Transverse colon (tissue), 4 donors: ENCODE measurements at regions not wholly inside any gene's neighbourhood (a gene's known extent, or its start where the extent isn't known, plus 50 kb on each side); places are given as distances from the start of the nearest gene placed in this dataset.

ENCODE experiments used
- DNase-seq: peaks from one replicate; pipeline ENCODE4 v3.0.0-alpha.2; 2019
- H3K27ac ChIP-seq, 4 donors: fragments of 200-600 bp; sonication (generic); 2 replicates each; pipeline ENCODE4 v1.5.1; 2016 to 2018; ENCODE audit warnings: inconsistent platforms in 4 of 4
- H3K27me3 ChIP-seq: fragments of 200-600 bp; sonication (generic); 2 replicates; pipeline ENCODE4 v1.5.1; 2017; ENCODE audit warnings: inconsistent platforms
- H3K36me3 ChIP-seq, 4 donors: fragments of 200-600 bp; sonication (generic); 2 replicates each; pipeline ENCODE4 v1.5.1; 2017 to 2019; ENCODE audit warnings: inconsistent platforms in 4 of 4
- H3K4me1 ChIP-seq, 4 donors: fragments of 200-600 bp; sonication (generic); 2 replicates each; pipeline ENCODE4 v1.5.1; 2017 to 2020; ENCODE audit warnings: inconsistent platforms in 4 of 4
- H3K4me3 ChIP-seq, 4 donors: fragments of 200-600 bp; sonication (generic); 1 replicate in 1 of 4; 2 replicates in 3 of 4; pipeline versions ENCODE4 v1.5.1 to v1.6.1; 2017 to 2019; ENCODE audit warnings: inconsistent platforms in 4 of 4
- H3K9me3 ChIP-seq, 2 donors: fragments of 200-600 bp; sonication (generic); 2 replicates each; pipeline ENCODE4 v1.5.1; 2017 to 2019; ENCODE audit warnings: inconsistent platforms in 2 of 2
- CTCF ChIP-seq, 5 experiments: fragments of 200-600 bp in 3 of 5; fragments of 450-650 bp in 2 of 5; sonication (generic) in 3 of 5; IDR thresholded peaks; 1 replicate in 2 of 5; 2 replicates in 3 of 5; pipeline ENCODE4 v1.5.1; 2016 to 2017; ENCODE audit warnings: antibody characterized with exemption in 5 of 5, inconsistent platforms in 3 of 5, mild to moderate bottlenecking in 2 of 5, moderate library complexity in 1 of 5
- EP300 ChIP-seq: sonication (generic); formaldehyde crosslinking; IDR thresholded peaks from one replicate; pipeline ENCODE4 v1.6.1; 2017; ENCODE audit warnings: antibody characterized with exemption, low read depth
- POLR2A ChIP-seq: fragments of 450-650 bp; IDR thresholded peaks from one replicate; pipeline ENCODE4 v1.6.1; 2016; ENCODE audit warnings: antibody characterized with exemption, mild to moderate bottlenecking, moderate library complexity
- POLR2AphosphoS5 ChIP-seq, 3 donors: sonication (generic); formaldehyde crosslinking; IDR thresholded peaks; one replicate each; pipeline ENCODE4 v1.6.1; 2016; ENCODE audit warnings: antibody characterized with exemption in 3 of 3
- WGBS, 2 donors: methylation state at CpG; one replicate each; pipeline ENCODE4 v1.1.5; 2018; ENCODE audit warnings: low coverage in 1 of 2; 5-methylcytosine and 5-hydroxymethylcytosine counted together
- in situ Hi-C, 4 donors: fragments of 200-750 bp; cut with MboI; loops; one replicate each; pipeline versions ENCODE4 v1.15.0 to v1.15.1; 2017; ENCODE audit warnings: low sequenced_read_pairs in 3 of 4, low pct_ligation_motif_present in 1 of 4, low pct_unique_long_range_greater_than_20kb in 1 of 4
- intact Hi-C: fragments of 100-400 bp; cut with DNase I; formaldehyde crosslinking; loops from one replicate; pipeline ENCODE4 v1.15.1; 2023; ENCODE audit warnings: low total_unique reads

- in situ Hi-C loops = no loop called here
- H3K36me3 ChIP-seq = no peaks in the 10 kb centered on the region
- intact Hi-C loops = no loop called here
- H3K9me3 ChIP-seq = no peaks in the 10 kb centered on the region
- WGBS, 2 donors = 57 to 58% methylated on average over 2 of the region's 2 CpGs
- DNase-seq = peak; percentile 14
- peak overlapping the region in 2 of 4 donors; percentile 12 to 21 for H3K27ac ChIP-seq
- TF ChIP-seq POLR2AphosphoS5 (IDR thresholded peaks at IDR 0.05) (peak in 2 of 3 donors; percentile 43 to 74), CTCF (IDR thresholded peaks at IDR 0.05) (no peak)
- no peak overlapping the region for H3K4me3 ChIP-seq
- no peaks in the 10 kb centered on the region for H3K27me3 ChIP-seq
- H3K4me1 ChIP-seq = peaks cover 0 to 5% (median 4%) of the 10 kb centered on the region in 4 donors
These were observed 138.7 kb downstream of the SNX18 start for GRCh38 chr5:54656261-54656728.

GRCh38 chr5:54655761-54656160 is 138.2 kb downstream of the SNX18 start:
- H3K4me1 ChIP-seq = peaks cover 0 to 5% (median 4%) of the 10 kb centered on the region in 4 donors
- H3K27me3 ChIP-seq = no peaks in the 10 kb centered on the region
- no peaks in the 10 kb centered on the region for H3K36me3 ChIP-seq
- peak overlapping the region in 3 of 4 donors; percentile 12 to 35 (median 15) for H3K27ac ChIP-seq
- intact Hi-C loops (no loop called here), in situ Hi-C loops (no loop called here)
- no peak for TF ChIP-seq CTCF (IDR thresholded peaks at IDR 0.05)
- no peak for TF ChIP-seq EP300
- TF ChIP-seq POLR2A = no peak
- no peak for TF ChIP-seq POLR2AphosphoS5 (IDR thresholded peaks at IDR 0.05)
- H3K4me3 ChIP-seq = no peak overlapping the region
- no peaks in the 10 kb centered on the region for H3K9me3 ChIP-seq
- DNase-seq = no peak
- 95 to 100% methylated on average over 2 of the region's 2 CpGs for WGBS, 2 donors

GRCh38 chr5:54655266-54655665 is 137.7 kb downstream of the SNX18 start:
- Histone ChIP-seq H3K4me1 (peaks cover 0 to 5% (median 4%) of the 10 kb centered on the region in 4 donors), H3K27me3 (no peaks in the 10 kb centered on the region), H3K27ac (peak overlapping the region in 1 of 4 donors; percentile 35), H3K36me3 (no peaks in the 10 kb centered on the region), H3K4me3 (no peak overlapping the region), H3K9me3 (no peaks in the 10 kb centered on the region)
- intact Hi-C loops = no loop called here
- TF ChIP-seq CTCF (IDR thresholded peaks at IDR 0.05) (no peak), EP300 (no peak), POLR2AphosphoS5 (IDR thresholded peaks at IDR 0.05) (no peak), POLR2A (no peak)
- 67 to 86% methylated on average over 1 of the region's 1 CpG for WGBS, 2 donors
- in situ Hi-C loops = no loop called here
- no peak for DNase-seq

- H3K4me3 ChIP-seq = no peak overlapping the region
- in situ Hi-C loops = no loop called here
These were observed 136.5 kb downstream of the SNX18 start for GRCh38 chr5:54653956-54654614.

More at GRCh38 chr5:54653956-54654614, 136.5 kb downstream of the SNX18 start:
- TF ChIP-seq POLR2A = no peak
- TF ChIP-seq CTCF (IDR thresholded peaks at IDR 0.05) = no peak
- TF ChIP-seq POLR2AphosphoS5 (IDR thresholded peaks at IDR 0.05) = no peak
- no peak for TF ChIP-seq EP300
- Histone ChIP-seq H3K9me3 (no peaks in the 10 kb centered on the region), H3K4me1 (peaks cover 0 to 4% (median 2%) of the 10 kb centered on the region in 4 donors), H3K36me3 (no peaks in the 10 kb centered on the region), H3K27me3 (no peaks in the 10 kb centered on the region), H3K27ac (no peak overlapping the region)
- DNase-seq = no peak
- intact Hi-C loops = no loop called here
- 67 to 81% methylated on average over 1 to 2 of the region's 2 CpGs for WGBS, 2 donors
